ENCODE measurements at regions not wholly inside any gene's neighbourhood (a gene's known extent, or its start where the extent isn't known, plus 50 kb on each side); places are given as distances from the start of the nearest gene placed in this dataset.

DNA sequence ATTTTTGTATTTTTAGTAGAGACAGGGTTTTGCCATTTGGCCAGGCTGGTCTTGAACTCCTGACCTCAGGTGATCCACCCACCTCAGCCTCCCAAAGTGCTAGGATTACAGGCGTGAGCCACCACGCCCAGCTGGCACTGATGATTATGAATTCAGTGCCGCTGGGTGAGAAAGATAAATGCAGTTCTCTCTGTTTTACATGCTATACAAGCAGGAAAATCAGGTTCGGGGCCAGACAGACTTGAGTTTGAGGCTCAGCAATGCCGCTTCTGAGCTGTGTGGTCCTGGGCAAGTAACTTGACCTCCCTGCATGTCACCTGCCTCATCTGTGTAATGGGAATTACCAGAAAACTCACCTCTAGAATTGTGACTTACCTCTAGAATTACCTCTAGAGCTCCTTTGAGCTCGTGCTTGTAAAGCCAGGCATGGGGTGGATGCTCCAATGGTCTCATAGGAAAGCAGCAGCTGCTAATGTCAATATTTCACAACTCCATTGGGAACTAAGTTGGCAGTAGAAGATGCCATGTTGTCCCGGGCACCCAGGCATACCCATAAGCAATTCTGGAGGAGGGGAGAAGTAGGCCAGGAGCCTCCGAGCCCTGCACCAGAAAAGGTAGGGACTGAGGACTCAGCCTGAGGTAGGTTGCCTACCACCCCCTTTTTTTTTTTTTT, 119.8 kb upstream of the SLC25A33 start:
- DNase-seq (ENCODE audit: low read depth in 2 of 3, low spot score in 2 of 3), result no peak

GRCh38 chr1:9420835-9421532, 118.3 kb upstream of the SLC25A33 start:
- no peak for DNase-seq (ENCODE audit: low read depth in 2 of 3, low spot score in 2 of 3)

DNA sequence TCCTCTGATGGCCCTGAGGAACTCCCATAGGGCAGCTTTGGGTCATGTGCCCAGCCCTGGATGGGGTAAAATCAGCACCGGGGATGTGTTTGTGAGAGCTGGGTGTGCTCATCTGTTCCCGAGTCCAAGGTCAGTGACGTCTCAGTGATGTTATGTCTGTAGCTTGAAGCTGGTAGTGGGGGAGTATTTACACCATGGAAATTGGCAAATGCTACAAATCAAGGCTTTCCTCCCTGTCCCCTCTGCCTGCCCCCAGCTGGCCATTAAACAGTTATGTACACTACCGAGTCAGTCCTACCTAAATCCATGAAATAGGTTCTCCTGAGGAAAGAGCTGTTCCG, 117.8 kb upstream of the SLC25A33 start:
- DNase-seq (ENCODE audit: low read depth in 2 of 3, low spot score in 2 of 3), result no peak

DNA sequence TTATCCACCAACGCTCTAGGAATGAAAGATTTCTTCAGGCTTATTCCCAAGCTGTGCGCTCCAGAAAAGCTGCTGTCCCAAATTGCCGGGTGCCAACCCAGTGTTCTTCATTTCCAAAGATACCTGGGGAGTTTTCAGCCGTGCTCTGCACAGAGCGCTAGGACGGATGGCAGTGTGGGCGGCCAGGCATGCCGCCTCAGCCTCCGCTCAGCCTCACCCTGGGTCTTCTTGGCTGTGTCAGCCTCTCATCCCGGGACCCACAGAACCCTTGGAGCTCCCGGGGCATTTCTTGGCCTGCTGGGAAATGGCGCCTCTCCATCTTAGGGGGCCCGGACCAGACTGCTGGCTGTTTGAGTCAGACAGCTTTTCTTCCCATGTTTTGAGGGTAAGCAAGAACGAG, 116.9 kb upstream of the SLC25A33 start:
- no peak for DNase-seq (ENCODE audit: low read depth in 2 of 3, low spot score in 2 of 3)

- DNase-seq (ENCODE audit: low read depth in 2 of 3, low spot score in 2 of 3), result no peak
These were observed 116.3 kb upstream of the SLC25A33 start for GRCh38 chr1:9422911-9423505.

DNA sequence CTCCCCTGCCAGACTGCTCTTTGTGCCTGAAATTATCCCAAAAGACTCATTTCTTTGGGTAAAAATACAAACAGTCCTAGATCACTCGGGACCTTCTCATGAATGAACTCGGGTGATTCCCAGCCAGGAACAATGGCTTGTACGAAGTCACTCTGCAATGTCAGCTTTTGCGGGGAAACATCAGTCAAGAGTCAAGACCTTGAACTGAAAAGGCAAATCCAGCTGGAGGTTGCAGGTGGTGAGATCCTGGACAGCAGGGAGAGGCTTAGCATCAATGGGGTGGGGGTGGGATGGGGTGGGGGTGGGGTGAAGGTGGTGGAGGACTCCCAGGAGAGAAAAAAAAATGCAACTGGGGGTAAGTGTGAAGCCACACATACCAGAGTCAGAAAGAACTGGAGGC, 115.0 kb upstream of the SLC25A33 start:
- no peak for DNase-seq (ENCODE audit: low read depth in 2 of 3, low spot score in 2 of 3)

DNA sequence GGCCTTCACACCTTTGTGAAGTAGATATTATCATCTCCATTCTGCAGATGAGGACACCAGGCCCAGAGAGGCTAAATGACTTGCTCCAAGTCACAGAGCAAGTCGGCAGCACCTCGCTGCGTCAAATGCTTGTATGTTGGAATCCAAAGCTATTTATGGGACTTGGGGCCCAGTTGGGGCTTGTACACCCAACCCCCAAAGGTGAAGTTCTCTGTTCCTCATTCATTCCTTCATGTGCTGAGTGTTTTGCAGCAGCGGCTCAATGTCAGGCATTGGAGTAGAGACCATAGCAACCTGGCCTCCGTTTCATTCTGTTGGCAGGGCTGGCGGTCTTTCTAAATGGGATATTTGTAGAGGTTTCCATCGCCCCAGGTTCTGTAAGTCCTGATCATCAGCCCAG, 113.4 kb upstream of the SLC25A33 start:
- DNase-seq (ENCODE audit: low read depth in 2 of 3, low spot score in 2 of 3), result no peak

- peak; percentile 17 to 42 (median 38) for DNase-seq (ENCODE audit: low read depth in 2 of 3, low spot score in 2 of 3)
These were observed 113.0 kb upstream of the SLC25A33 start for GRCh38 chr1:9426291-9426711.

GRCh38 chr1:9427388-9427787, 111.9 kb upstream of the SLC25A33 start:
- no peak for DNase-seq (ENCODE audit: low read depth in 2 of 3, low spot score in 2 of 3)

GRCh38 chr1:9428601-9429341, 110.5 kb upstream of the SLC25A33 start:
- peak; percentile 99 to 100 (median 99) for DNase-seq (ENCODE audit: low read depth in 2 of 3, low spot score in 2 of 3)

- no peak for DNase-seq (ENCODE audit: low read depth in 2 of 3, low spot score in 2 of 3)
These were observed 109.9 kb upstream of the SLC25A33 start for GRCh38 chr1:9429342-9429711.

GRCh38 chr1:9434247-9435152, 104.8 kb upstream of the SLC25A33 start:
- DNase-seq (ENCODE audit: low read depth in 2 of 3, low spot score in 2 of 3), result no peak

DNA sequence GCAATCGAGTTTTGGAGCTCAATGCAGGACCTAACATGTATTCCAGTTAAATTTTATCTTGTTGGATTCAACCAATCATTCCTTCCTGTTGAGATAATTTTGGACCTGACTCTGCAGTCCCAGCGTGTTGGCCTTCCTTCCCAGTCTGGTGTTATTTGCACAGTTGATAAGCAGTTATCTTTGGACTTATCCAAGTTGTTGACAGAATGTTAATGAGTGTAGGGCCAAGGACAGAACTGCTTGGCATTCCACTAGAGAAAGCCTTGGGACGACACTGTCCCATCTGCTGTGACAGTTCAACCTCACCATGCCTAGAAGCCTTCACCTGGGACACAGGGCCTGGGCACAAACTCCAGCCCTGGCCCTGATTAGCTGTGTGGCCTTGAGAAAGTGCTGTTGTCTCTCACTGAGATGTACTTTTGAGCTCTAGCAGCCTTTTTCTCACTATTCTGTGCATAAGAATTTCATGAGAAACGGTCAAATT, 104.1 kb upstream of the SLC25A33 start:
- no peak for DNase-seq (ENCODE audit: low read depth in 2 of 3, low spot score in 2 of 3)

- DNase-seq (ENCODE audit: low read depth in 2 of 3, low spot score in 2 of 3), result no peak
These were observed 103.2 kb upstream of the SLC25A33 start for GRCh38 chr1:9435854-9436640.

GRCh38 chr1:9437961-9438430, 101.3 kb upstream of the SLC25A33 start:
- DNase-seq (ENCODE audit: low read depth in 2 of 3, low spot score in 2 of 3), result no peak

- no peak for DNase-seq (ENCODE audit: low read depth in 2 of 3, low spot score in 2 of 3)
These were observed 100.7 kb upstream of the SLC25A33 start for GRCh38 chr1:9438431-9439073.

DNA sequence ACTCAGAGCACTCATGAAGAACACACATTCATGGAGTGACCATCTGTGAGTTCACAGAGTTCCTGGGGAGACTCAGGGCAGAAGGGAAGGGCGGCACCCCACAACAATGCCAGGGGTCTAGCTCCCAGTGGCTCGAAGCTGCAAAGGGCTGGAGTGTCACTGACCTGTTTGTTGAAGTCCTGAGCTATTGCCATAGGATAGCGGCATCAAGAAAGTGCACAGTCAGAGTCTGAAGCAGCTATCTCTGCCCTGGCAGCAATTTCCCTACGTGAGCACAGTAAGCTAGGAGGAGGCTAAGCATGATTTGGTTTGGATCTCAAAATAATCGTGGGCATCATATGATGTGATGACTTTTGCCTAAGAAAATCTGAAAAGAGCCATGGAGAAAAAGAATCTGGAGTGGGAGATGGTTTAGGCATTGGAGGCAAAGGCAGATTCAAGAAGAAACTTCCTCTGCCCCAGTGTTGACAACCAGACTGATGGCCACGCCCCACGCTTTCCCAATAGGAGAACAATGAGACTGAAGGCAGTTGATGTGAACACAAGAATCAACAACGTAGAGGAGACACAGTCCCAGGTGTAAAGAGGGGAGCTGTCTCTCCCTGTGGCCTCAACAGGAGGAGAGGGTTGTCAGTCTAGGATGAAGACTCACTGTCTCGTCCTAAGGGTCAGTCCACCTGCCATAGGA, 100.0 kb upstream of the SLC25A33 start:
- DNase-seq (ENCODE audit: low read depth in 2 of 3, low spot score in 2 of 3), result no peak

DNA sequence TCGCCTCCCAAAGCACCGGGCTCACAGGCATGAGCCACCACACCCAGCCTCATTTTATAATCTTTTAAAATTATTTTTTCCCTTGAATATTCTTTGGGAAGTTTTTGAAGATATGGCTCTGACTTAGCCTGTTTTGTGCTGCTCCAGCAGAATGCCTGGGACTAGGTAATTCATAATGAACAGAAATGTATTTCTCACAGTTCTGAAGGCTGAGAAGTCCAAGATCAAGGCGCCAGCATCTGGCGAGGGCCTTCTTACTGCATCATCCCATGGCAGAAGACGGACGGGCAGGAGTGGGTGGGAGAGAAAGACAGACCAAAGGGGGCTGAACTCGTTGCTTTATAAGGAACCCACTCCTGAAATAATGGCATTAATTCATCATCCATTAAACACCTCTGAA, 99.0 kb upstream of the SLC25A33 start:
- DNase-seq (ENCODE audit: low read depth in 2 of 3, low spot score in 2 of 3), result no peak

GRCh38 chr1:9440763-9441194, 98.5 kb upstream of the SLC25A33 start:
- DNase-seq (ENCODE audit: low read depth in 2 of 3, low spot score in 2 of 3), result no peak
